GM21619 (cell line): ENCODE measurements at regions not wholly inside any gene's neighbourhood (a gene's known extent, or its start where the extent isn't known, plus 50 kb on each side); places are given as distances from the start of the nearest gene placed in this dataset.

Source experiments
- ATAC-seq: cut with Tn5 transposase; IDR thresholded peaks from one replicate; pipeline ENCODE4 v1.9.1; 2021; ENCODE audit not compliant: unreplicated experiment

DNA sequence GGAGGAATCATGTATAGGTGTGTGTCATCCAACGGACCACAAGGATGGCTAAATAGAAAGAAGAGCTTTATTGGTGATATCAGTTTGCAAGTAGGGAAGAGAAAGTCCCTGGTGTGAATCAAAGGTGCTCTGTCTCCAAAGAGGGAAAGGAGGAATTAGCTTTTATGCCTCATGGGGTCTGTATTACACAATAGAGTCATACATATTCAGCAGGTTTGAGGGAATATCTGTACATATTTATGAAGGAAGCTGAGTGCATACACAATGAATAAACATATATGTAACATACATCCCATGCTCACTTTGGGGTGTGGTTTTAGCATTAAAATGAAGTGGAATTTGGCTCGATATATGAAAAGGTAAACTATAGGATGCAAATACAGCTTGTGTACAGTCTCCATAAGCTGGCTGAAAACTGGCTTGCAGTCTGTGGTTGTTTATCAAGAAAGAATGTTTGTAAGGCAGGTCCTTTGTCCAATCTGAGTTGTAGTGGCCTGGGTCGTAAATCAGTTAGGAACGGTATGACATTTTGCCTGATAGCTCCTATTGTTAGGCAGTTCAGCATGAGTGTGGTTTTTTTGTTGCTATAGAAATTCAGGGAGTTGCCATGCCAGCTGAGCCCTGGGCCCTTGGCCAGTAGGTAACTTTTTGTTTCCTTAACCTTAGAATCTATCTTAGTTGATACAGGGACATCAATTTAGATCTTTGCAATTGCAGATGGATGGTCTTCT lies 198.0 kb upstream of the ZP4 start:
- no peak for ATAC-seq

DNA sequence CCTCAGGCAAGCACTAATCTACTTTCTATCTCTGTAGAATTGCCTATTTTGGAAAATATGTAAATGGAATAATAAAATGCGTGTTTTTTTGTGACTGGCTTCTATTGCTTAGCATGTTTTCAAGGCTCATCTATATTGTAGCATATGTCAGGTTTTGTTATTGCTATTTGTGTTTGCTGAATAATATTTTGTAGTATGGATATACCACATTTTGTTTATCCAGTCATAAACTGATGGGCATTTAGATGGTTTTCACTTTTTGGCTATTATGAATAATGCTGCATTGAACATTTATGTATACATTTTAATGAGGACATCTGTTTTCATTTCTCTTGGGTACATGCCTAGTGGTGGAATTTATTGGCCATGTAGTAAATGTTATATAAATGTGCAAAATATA lies 183.3 kb upstream of the ZP4 start:
- ATAC-seq = no peak

GRCh38 chr1:238071061-238071460 lies 180.3 kb upstream of the ZP4 start:
- no peak for ATAC-seq

DNA sequence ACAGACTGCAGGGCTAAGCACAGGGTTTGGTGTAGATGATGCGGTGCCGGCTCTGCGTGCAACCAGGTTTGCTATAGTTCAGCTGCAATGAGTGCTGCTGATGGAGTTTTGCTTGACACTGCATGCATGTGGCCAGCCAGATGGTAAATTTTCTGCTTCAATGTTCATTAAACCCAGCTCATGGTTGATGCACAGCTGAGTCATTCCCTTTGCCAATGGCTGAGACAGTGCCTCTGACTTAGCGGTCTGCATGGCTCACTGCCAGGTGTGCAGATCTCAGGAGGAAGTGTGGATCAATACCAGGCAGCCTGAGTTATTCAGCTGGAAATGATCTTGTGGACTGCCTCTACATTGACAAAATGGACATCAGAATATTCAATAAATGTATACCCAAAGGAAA lies 172.7 kb upstream of the ZP4 start:
- no peak for ATAC-seq

DNA sequence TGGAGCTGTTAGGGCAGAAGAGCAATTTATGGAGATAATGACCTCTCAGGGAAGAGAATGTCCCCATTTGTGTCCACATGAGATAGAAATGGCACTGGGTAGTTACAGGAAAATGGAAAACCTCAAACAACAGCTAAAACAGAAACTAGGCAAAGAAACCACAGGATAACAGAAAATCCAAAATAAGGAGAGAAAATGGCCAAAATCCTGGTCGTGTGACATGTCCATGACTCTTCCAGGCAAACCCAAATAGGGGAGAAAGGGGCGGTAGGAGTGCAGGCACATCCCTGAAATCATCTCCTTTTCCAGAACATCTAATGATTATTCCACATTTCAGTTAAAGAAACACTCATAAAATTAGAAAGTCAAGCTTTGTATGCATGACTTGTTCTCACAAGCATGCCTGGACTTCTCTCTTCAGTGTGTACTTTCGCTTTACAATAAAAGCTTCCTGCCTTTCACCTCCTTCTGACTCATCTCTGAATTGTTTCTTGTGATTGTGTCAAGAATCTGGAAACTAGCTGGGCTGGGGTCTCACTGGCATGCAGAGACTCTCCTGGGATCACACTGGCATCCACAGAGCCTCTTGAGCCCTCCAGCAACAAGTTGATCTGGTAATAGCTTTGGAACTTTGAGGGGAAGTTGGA lies 171.4 kb upstream of the ZP4 start:
- peak; percentile 54 for ATAC-seq

- peak; percentile 72 for ATAC-seq
These were observed 169.3 kb upstream of the ZP4 start for GRCh38 chr1:238060061-238060460.

- ATAC-seq = no peak
These were observed 162.0 kb upstream of the ZP4 start for GRCh38 chr1:238052496-238053266.

DNA sequence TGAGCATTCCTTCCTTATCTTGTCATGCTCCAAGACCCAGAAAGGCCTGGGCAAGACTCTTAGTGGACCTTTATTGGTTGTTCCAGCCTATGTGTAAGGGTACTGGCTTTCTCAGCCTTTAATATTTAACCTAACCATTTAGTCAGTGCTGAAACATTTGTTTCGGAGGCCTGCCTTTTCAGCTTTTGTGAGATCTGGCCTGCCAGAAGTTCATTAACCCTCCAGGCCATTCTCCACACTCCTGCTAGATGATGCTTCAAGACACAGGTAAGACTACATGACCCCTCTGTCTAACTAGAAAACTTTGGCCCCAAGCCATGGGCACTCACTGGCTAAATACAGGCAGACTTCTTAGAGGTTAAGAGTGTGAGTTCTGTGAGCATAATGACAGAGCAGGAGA lies 138.4 kb upstream of the ZP4 start:
- ATAC-seq = no peak

- ATAC-seq = no peak
These were observed 136.6 kb upstream of the ZP4 start for GRCh38 chr1:238027366-238027765.

GRCh38 chr1:238023137-238023536 lies 132.4 kb upstream of the ZP4 start:
- no peak for ATAC-seq

- ATAC-seq = no peak
These were observed 127.5 kb upstream of the ZP4 start for GRCh38 chr1:238018214-238018613.

DNA sequence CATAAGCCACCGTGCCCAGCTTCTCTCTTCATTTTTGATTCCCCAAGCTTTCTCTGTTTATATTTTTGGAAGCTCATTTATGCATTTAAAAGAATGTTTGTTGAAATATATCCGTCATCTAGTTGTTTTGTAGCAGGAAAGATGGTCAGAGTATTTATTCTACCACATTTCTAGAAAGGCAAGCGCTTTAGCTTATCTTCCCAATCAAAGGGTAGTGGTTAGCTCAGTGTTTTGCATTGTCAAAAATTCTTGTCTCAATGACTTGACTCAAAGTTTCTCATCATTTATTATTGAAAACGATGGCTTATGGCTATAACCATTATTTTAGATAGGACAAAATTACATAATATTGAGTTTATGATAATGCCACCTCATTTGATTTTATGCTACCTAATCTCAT lies 116.1 kb upstream of the ZP4 start:
- no peak for ATAC-seq

DNA sequence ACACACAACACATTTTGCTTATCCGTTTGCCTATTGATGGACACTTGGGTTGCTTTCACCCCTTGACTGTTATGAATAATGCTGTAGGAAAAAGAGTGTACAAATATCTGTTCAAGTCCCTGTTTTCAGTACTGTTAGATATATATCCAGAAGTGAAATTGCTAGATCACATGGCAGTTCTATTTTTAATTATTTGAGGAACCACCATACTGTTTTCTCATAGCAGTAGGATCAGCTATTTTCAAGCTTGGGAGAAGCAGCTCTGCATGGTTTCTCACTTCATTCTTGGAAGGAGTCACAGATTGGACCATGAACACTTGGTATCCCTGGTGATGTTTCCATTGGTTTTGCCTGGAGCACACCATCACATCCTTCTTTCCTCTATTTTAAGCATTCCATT lies 114.4 kb upstream of the ZP4 start:
- ATAC-seq = no peak

DNA sequence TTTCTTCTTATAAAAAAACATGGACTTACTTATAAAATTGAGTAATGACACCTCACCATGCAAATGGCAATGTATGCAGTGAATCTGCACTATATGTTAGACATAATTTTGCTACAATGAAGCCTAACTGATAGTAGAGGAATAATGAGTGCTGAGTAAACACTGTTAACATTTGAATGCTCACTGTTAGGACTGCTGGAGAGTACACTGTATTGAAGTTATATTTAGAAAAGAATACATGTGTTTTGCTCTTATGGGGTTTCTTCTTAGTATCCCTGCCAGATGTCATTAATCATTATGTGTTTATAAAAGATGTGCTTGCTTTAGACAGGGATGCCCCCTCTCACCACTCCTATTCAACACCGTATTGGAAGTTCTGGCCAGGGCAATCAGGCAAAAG lies 111.1 kb upstream of the ZP4 start:
- ATAC-seq = no peak

GRCh38 chr1:237999426-238000052 lies 108.8 kb upstream of the ZP4 start:
- ATAC-seq = no peak

DNA sequence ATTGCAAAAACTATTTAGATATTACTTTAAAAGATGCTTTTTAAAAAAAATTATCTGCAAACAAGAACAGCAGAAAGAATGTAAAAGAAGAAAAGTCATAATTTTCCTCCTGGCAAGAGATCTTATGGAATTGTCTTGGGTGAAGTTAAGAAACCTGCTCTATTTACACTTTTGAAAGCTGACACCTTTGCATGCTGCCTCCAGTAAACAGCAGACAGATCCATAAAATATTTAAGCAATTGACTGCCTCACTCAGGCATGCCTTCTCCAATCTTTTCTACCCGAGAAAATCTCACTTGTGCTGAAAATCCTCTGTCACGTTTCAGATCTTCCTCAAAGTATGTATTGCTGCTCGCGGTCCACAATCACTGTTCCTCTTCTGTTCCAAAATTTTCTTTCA lies 107.9 kb upstream of the ZP4 start:
- no peak for ATAC-seq

DNA sequence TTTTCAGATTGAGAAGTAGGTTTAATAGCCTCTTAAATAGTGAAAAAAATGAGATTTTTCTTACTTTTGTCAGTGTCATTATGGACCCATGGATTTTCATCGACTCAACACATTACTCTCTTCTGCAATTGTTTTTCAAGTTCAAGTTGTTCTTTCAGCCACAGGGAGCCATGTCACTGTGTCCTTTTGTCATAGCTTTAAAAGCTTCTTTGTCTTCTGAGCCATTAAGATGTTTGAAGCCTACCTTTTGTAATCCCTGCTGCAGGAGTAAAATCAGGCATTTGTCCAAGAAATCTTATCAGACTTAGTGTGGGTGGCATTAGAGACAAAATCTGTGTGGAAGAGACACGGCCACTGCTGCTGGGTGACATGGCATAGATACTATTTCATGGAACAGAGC lies 92.8 kb upstream of the ZP4 start:
- ATAC-seq = no peak

DNA sequence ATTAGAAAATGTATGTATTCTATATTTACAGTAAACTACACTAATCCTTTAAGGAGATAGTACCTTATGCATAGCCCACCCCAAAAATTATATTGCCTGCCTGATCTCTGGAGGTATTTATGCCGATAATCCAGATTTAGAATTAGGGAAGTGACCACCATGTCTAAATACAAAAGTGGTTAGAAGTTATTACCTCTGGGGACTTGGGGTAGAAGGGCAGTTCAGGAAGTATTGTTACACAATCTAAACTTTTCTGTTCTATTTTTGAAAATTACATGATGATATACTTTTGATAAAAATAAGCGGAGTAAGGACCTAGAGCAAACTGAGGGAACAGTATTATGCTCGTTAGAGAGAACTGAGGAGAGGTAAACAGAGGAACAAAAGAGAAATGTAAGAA lies 90.5 kb upstream of the ZP4 start:
- no peak for ATAC-seq

- ATAC-seq = no peak
These were observed 85.6 kb upstream of the ZP4 start for GRCh38 chr1:237976331-237976730.

- no peak for ATAC-seq
These were observed 85.2 kb upstream of the ZP4 start for GRCh38 chr1:237975903-237976302.

- no peak for ATAC-seq
These were observed 84.7 kb upstream of the ZP4 start for GRCh38 chr1:237975376-237975775.

GRCh38 chr1:237972186-237972585 lies 81.5 kb upstream of the ZP4 start:
- ATAC-seq = no peak
